K562 (cell line): ENCODE measurements at regions not wholly inside any gene's neighbourhood (a gene's known extent, or its start where the extent isn't known, plus 50 kb on each side); places are given as distances from the start of the nearest gene placed in this dataset.

Experiments
- ATAC-seq: fragments of 200-7000 bp; cut with Tn5 transposase; 3 replicates; pipeline ENCODE4 v1.9.1; 2020; ENCODE audit warnings: moderate library complexity
- BruUV-seq: library from RNA; stranded (reverse); fragments of 400-500 nt; replicated peaks from 2 replicates; lab custom pipeline; 2021; lab: Mats Ljungman, UMichigan
- CTCF ChIA-PET: fragments of 300-600 bp; formaldehyde crosslinking; extraction: SDS; loops from one replicate; lab custom pipeline; 2021; ENCODE audit warnings: low intra/inter-chr PET ratio; lab: Yijun Ruan, JAX
- POLR2A ChIA-PET: fragments of 300-600, 350-650 bp; sonication (Branson Sonifier 250); formaldehyde crosslinking; extraction: SDS; loops from one replicate; lab custom pipeline; 2021; ENCODE audit warnings: antibody characterized with exemption, inconsistent platforms; lab: Yijun Ruan, JAX
- DNase-seq, 4 experiments: peaks; one replicate each; pipeline versions ENCODE4 v3.0.0 to v3.0.0-alpha.2; 2011 to 2018; ENCODE audit warnings: low spot score in 3 of 4, mixed read lengths in 3 of 4; ENCODE audit errors: extremely low read depth in 1 of 4
- FAIRE-seq: peaks from 2 replicates; lab custom pipeline; 2011; peaks lifted over from hg19 to GRCh38; lab: Jason Lieb, UNC
- H2AFZ ChIP-seq: 2 replicates; pipeline ENCODE4 v1.6.0; 2011; ENCODE audit warnings: low read depth, low read length, control low read depth, inconsistent platforms
- H3K27ac ChIP-seq: fragments of 200-600 bp; 3 replicates; pipeline ENCODE4 v1.8.0; 2011; ENCODE audit warnings: low read depth, mild to moderate bottlenecking, control low read depth, inconsistent platforms, low read length, moderate library complexity, mixed read lengths; ENCODE audit errors: extremely low read depth
- H3K27me3 ChIP-seq, 2 experiments: fragments of 300-600 bp in 1 of 2; 2 replicates in 1 of 2; 3 replicates in 1 of 2; pipeline versions ENCODE4 v1.6.0 to v1.8.0; 2011; ENCODE audit warnings: inconsistent platforms in 2 of 2, low read length in 2 of 2, mild to moderate bottlenecking in 1 of 2, mixed read lengths in 1 of 2, moderate library complexity in 1 of 2; ENCODE audit not compliant: control insufficient read depth in 2 of 2, insufficient read depth in 2 of 2
- H3K36me3 ChIP-seq: fragments of 300-600 bp; 3 replicates; pipeline ENCODE4 v1.8.0; 2011; ENCODE audit warnings: mild to moderate bottlenecking, low read length, inconsistent platforms; ENCODE audit not compliant: control insufficient read depth, insufficient read depth
- H3K4me1 ChIP-seq, 2 experiments: fragments of 200-600 bp in 1 of 2; replicated peaks in 1 of 2; 2 replicates in 1 of 2; 3 replicates in 1 of 2; pipeline versions ENCODE4 v1.5.1 to v1.8.0; 2011; ENCODE audit warnings: inconsistent platforms in 2 of 2, low read length in 2 of 2, mild to moderate bottlenecking in 1 of 2, mixed read lengths in 1 of 2, moderate library complexity in 1 of 2; ENCODE audit not compliant: control insufficient read depth in 2 of 2, insufficient read depth in 2 of 2
- H3K4me2 ChIP-seq: 2 replicates; pipeline ENCODE4 v1.6.1; 2011; ENCODE audit warnings: low read length, control low read depth, inconsistent platforms, mixed read lengths; ENCODE audit not compliant: insufficient read depth
- H3K4me3 ChIP-seq: fragments of 200-600 bp; sonication (generic), shearing (Covaris generic); 2 replicates; pipeline ENCODE4 v1.5.1; 2016; ENCODE audit warnings: control low read depth, inconsistent platforms
- H3K79me2 ChIP-seq: fragments of 200-600 bp; 3 replicates; pipeline ENCODE4 v1.8.0; 2011; ENCODE audit warnings: low read length, inconsistent platforms; ENCODE audit not compliant: control insufficient read depth, insufficient read depth
- H3K9ac ChIP-seq, 2 experiments: 2 replicates each; pipeline versions ENCODE4 v1.6.0 to v1.6.1; 2011; ENCODE audit warnings: low read depth in 2 of 2, low read length in 2 of 2, control low read depth in 1 of 2, inconsistent platforms in 1 of 2, mild to moderate bottlenecking in 1 of 2, mixed read lengths in 1 of 2; ENCODE audit not compliant: insufficient read depth in 1 of 2
- H3K9me1 ChIP-seq: one replicate; pipeline ENCODE4 v1.6.0; 2011; ENCODE audit warnings: inconsistent platforms, mild to moderate bottlenecking, low read length, moderate library complexity; ENCODE audit not compliant: control insufficient read depth, insufficient read depth
- H3K9me3 ChIP-seq: replicated peaks from 2 replicates; pipeline ENCODE4 v1.5.1; 2011; ENCODE audit warnings: low read depth, low read length, inconsistent platforms; ENCODE audit not compliant: control insufficient read depth, insufficient read depth
- H4K20me1 ChIP-seq: replicated peaks from 2 replicates; pipeline ENCODE4 v1.6.1; 2011; ENCODE audit warnings: low read length, inconsistent platforms, mixed read lengths; ENCODE audit not compliant: control insufficient read depth, insufficient read depth
- DACH1 ChIP-seq: fragments of 450-650 bp; IDR thresholded peaks from 2 replicates; pipeline ENCODE4 v1.6.1; 2018; ENCODE audit not compliant: partially characterized antibody
- GTF2E2 ChIP-seq: fragments of 200-800 bp; sonication (Bioruptor generic); IDR thresholded peaks from 2 replicates; pipeline ENCODE4 v1.6.1; 2016; ENCODE audit warnings: missing genetic modification characterization, missing compliant biosample characterization
- TSHZ1 ChIP-seq: fragments of 250-450 bp; sonication (Bioruptor Pico); IDR thresholded peaks from 2 replicates; pipeline ENCODE4 v1.4.0; 2020; ENCODE audit warnings: mild to moderate bottlenecking, moderate library complexity
- ZNF175 ChIP-seq: fragments of 200-800 bp; sonication (Bioruptor generic); IDR thresholded peaks from 2 replicates; pipeline ENCODE4 v1.6.1; 2016; ENCODE audit warnings: low read depth, mild to moderate bottlenecking, missing genetic modification characterization, missing compliant biosample characterization
- WGBS: fragments of 100-300 bp; shearing (Covaris generic); methylation state at CpG from one replicate; pipeline ENCODE4 v1.1.6; 2016; ENCODE audit warnings: low coverage, mixed read lengths; ENCODE audit not compliant: insufficient coverage; ENCODE audit errors: missing lambda C conversion rate; 5-methylcytosine and 5-hydroxymethylcytosine counted together
- in situ Hi-C: fragments of 300-500 bp; cut with MboI; formaldehyde crosslinking; loops from 4 replicates; pipeline ENCODE4 v1.15.0; 2018; ENCODE audit warnings: inconsistent platforms, mixed read lengths
- intact Hi-C: fragments of 100-400 bp; cut with micrococcal nuclease; formaldehyde crosslinking; loops from 2 replicates; pipeline ENCODE4 v1.14.2; 2022
- TF ChIP-seq, protein P1 (sequence below): fragments of 250-450 bp; sonication (Bioruptor Pico); IDR thresholded peaks from 2 replicates; pipeline ENCODE4 v1.4.0; 2020; ENCODE audit warnings: borderline replicate concordance

- Histone ChIP-seq H3K27ac (no peak overlapping the region), H4K20me1 (no peaks in the 10 kb centered on the region), H3K4me3 (no peak overlapping the region), H3K9me3 (no peaks in the 10 kb centered on the region), H3K9me1 (no peaks in the 10 kb centered on the region), H3K36me3 (no peaks in the 10 kb centered on the region), H2AFZ (no peak overlapping the region), H3K9ac (no peak overlapping the region), H3K27me3 (no peaks in the 10 kb centered on the region), H3K4me1 (no peaks in the 10 kb centered on the region), H3K79me2 (no peaks in the 10 kb centered on the region), H3K4me2 (no peak overlapping the region)
- DNase-seq (no peak), ATAC-seq (no peak), FAIRE-seq (no peak)
- ChIA-PET POLR2A (no interaction called here), CTCF (no interaction called here)
- TF ChIP-seq DACH1, result no peak
- TF ChIP-seq ZNF175 (CRISPR knock-in tag), result no peak
- TF ChIP-seq GTF2E2, result no peak
- TF ChIP-seq, protein P1, sequence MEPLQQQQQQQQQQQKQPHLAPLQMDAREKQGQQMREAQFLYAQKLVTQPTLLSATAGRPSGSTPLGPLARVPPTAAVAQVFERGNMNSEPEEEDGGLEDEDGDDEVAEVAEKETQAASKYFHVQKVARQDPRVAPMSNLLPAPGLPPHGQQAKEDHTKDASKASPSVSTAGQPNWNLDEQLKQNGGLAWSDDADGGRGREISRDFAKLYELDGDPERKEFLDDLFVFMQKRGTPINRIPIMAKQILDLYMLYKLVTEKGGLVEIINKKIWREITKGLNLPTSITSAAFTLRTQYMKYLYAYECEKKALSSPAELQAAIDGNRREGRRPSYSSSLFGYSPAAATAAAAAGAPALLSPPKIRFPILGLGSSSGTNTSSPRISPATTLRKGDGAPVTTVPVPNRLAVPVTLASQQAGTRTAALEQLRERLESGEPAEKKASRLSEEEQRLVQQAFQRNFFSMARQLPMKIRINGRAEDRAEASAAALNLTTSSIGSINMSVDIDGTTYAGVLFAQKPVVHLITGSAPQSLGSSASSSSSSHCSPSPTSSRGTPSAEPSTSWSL, result no peak
- no peak for TF ChIP-seq TSHZ1 (CRISPR knock-in tag)
- BruUV-seq, result no TSS peak
- 0% methylated on average over 4 of the region's 4 CpGs for WGBS
- in situ Hi-C loops (no loop called here), intact Hi-C loops (no loop called here)
These were observed 233.4 kb downstream of the ZPLD1 start for GRCh38 chr3:102668247-102668646.
